SK-N-SH (cell line): ENCODE measurements at regions not wholly inside any gene's neighbourhood (a gene's known extent, or its start where the extent isn't known, plus 50 kb on each side); places are given as distances from the start of the nearest gene placed in this dataset.

Experiments used
- CTCF ChIA-PET: fragments of 300-600, 350-600 bp; formaldehyde crosslinking; extraction: SDS; loops from one replicate; lab custom pipeline; 2021; lab: Yijun Ruan, JAX
- POLR2A ChIA-PET: fragments of 350-600 bp; sonication (Branson Sonifier 250); formaldehyde crosslinking; extraction: SDS; loops from one replicate; lab custom pipeline; 2020; ENCODE audit warnings: antibody characterized with exemption, inconsistent platforms; lab: Yijun Ruan, JAX
- DNase-seq: peaks from one replicate; pipeline ENCODE4 v3.0.0; 2012
- H2AFZ ChIP-seq: fragments of 200-600 bp; sonication (generic); 2 replicates; pipeline ENCODE4 v1.8.1; 2016; ENCODE audit warnings: antibody characterized with exemption, mild to moderate bottlenecking, low read depth
- H3F3A ChIP-seq: fragments of 200-600 bp; sonication (generic); replicated peaks from 2 replicates; pipeline ENCODE3; 2016; ENCODE audit warnings: antibody characterized with exemption, mild to moderate bottlenecking; ENCODE audit not compliant: insufficient read depth
- H3K27ac ChIP-seq, 2 experiments: fragments of 200-500 bp in 1 of 2; fragments of 200-600 bp in 1 of 2; sonication (Bioruptor generic) in 1 of 2; sonication (generic), shearing (Covaris generic) in 1 of 2; 2 replicates each; pipeline versions ENCODE4 v1.5.1 to v1.6.1; 2014 to 2016; ENCODE audit warnings: low read depth in 2 of 2, inconsistent platforms in 1 of 2, low read length in 1 of 2, mild to moderate bottlenecking in 1 of 2, mixed read lengths in 1 of 2
- H3K27me3 ChIP-seq: fragments of 200-600 bp; sonication (generic), shearing (Covaris generic); 2 replicates; pipeline ENCODE4 v1.6.1; 2016; ENCODE audit warnings: mixed run types; ENCODE audit not compliant: insufficient read depth
- H3K36me3 ChIP-seq, 2 experiments: fragments of 200-500 bp in 1 of 2; fragments of 200-600 bp in 1 of 2; sonication (Bioruptor generic) in 1 of 2; sonication (generic) in 1 of 2; replicated peaks in 1 of 2; 2 replicates each; pipeline versions ENCODE3 to v1.5.1; 2014 to 2016; ENCODE audit warnings: low read length in 1 of 2, mild to moderate bottlenecking in 1 of 2; ENCODE audit not compliant: insufficient read depth in 2 of 2, control insufficient read depth in 1 of 2
- H3K4me1 ChIP-seq, 2 experiments: fragments of 200-500 bp in 1 of 2; fragments of 200-600 bp in 1 of 2; sonication (Bioruptor generic) in 1 of 2; sonication (generic), shearing (Covaris generic) in 1 of 2; 2 replicates each; pipeline versions ENCODE4 v1.5.1 to v1.6.1; 2014 to 2016; ENCODE audit warnings: low read depth in 1 of 2, low read length in 1 of 2, mixed run types in 1 of 2; ENCODE audit not compliant: insufficient read depth in 2 of 2, control insufficient read depth in 1 of 2
- H3K4me2 ChIP-seq: fragments of 200-600 bp; sonication (generic), shearing (Covaris generic); 2 replicates; pipeline ENCODE4 v1.6.1; 2017; ENCODE audit warnings: mixed run types
- H3K4me3 ChIP-seq, 2 experiments: fragments of 200-500 bp in 1 of 2; fragments of 200-600 bp in 1 of 2; sonication (Bioruptor generic) in 1 of 2; sonication (generic), shearing (Covaris generic) in 1 of 2; 2 replicates each; pipeline versions ENCODE4 v1.5.1 to v1.8.1; 2014 to 2016; ENCODE audit warnings: low read depth in 2 of 2, inconsistent platforms in 1 of 2, low read length in 1 of 2, mild to moderate bottlenecking in 1 of 2, mixed read lengths in 1 of 2, moderate library complexity in 1 of 2
- H3K79me2 ChIP-seq: fragments of 200-600 bp; sonication (generic); 2 replicates; pipeline ENCODE4 v1.8.1; 2017; ENCODE audit warnings: mild to moderate bottlenecking; ENCODE audit not compliant: insufficient read depth
- H3K9ac ChIP-seq: fragments of 200-600 bp; sonication (generic); 2 replicates; pipeline ENCODE4 v1.6.1; 2017; ENCODE audit warnings: mixed run types
- H3K9me2 ChIP-seq: fragments of 200-600 bp; sonication (generic); 2 replicates; pipeline ENCODE4 v1.6.1; 2017; ENCODE audit warnings: mixed run types
- H3K9me3 ChIP-seq: fragments of 200-600 bp; sonication (generic); 2 replicates; pipeline ENCODE4 v1.6.1; 2017; ENCODE audit warnings: mixed run types, mild to moderate bottlenecking, moderate library complexity
- H4K20me1 ChIP-seq: fragments of 200-600 bp; sonication (generic); 2 replicates; pipeline ENCODE4 v1.6.1; 2017; ENCODE audit warnings: mild to moderate bottlenecking, mixed run types; ENCODE audit not compliant: insufficient read depth
- CHD2 ChIP-seq: fragments of 150-350 bp; IDR thresholded peaks from 2 replicates; pipeline ENCODE4 v1.6.1; 2018; ENCODE audit warnings: low read length; ENCODE audit not compliant: partially characterized antibody
- EP300 ChIP-seq, 2 experiments: IDR thresholded peaks; 2 replicates each; pipeline versions ENCODE4 v1.4.0 to v1.6.1; 2012; ENCODE audit warnings: borderline replicate concordance in 1 of 2, low read depth in 1 of 2, low read length in 1 of 2
- EZH2phosphoT487 ChIP-seq: fragments of 200-600 bp; sonication (generic); IDR thresholded peaks from 2 replicates; pipeline ENCODE4 v1.6.1; 2017; ENCODE audit warnings: low read depth, mixed run types, mild to moderate bottlenecking, antibody characterized with exemption, moderate library complexity, borderline replicate concordance
- FOSL2 ChIP-seq: IDR thresholded peaks from 2 replicates; pipeline ENCODE4 v1.4.0; 2012; ENCODE audit warnings: low read depth, mild to moderate bottlenecking, moderate library complexity, borderline replicate concordance
- FOXM1 ChIP-seq: IDR thresholded peaks from 2 replicates; pipeline ENCODE4 v1.4.0; 2012; ENCODE audit warnings: low read depth, mild to moderate bottlenecking
- IRF3 ChIP-seq: fragments of 150-350 bp; IDR thresholded peaks from 2 replicates; pipeline ENCODE4 v1.6.1; 2016; ENCODE audit warnings: mild to moderate bottlenecking, low read depth, low read length
- MEF2A ChIP-seq: IDR thresholded peaks from 2 replicates; pipeline ENCODE4 v1.4.0; 2012; ENCODE audit warnings: low read depth, borderline replicate concordance
- MXI1 ChIP-seq: IDR thresholded peaks from 2 replicates; pipeline ENCODE4 v1.6.1; 2012; ENCODE audit warnings: mild to moderate bottlenecking, low read depth, low read length, improper control_type of control experiment
- NRF1 ChIP-seq: IDR thresholded peaks from 2 replicates; pipeline ENCODE4 v1.6.1; 2012; ENCODE audit warnings: low read depth, mild to moderate bottlenecking, low read length
- PBX3 ChIP-seq: IDR thresholded peaks from 2 replicates; pipeline ENCODE4; 2012
- POLR2AphosphoS5 ChIP-seq: IDR thresholded peaks from 2 replicates; pipeline ENCODE4 v1.6.1; 2012; ENCODE audit warnings: low read depth, low read length
- RCOR1 ChIP-seq: fragments of 150-350 bp; IDR thresholded peaks from 2 replicates; pipeline ENCODE4 v1.6.1; 2017; ENCODE audit warnings: antibody characterized with exemption, low read length
- SIN3A ChIP-seq: IDR thresholded peaks from 2 replicates; pipeline ENCODE4 v1.6.1; 2012; ENCODE audit warnings: low read depth, mild to moderate bottlenecking, low read length, moderate library complexity, borderline replicate concordance
- SMC3 ChIP-seq: IDR thresholded peaks from 2 replicates; pipeline ENCODE4 v1.6.1; 2012; ENCODE audit warnings: low read depth, low read length, improper control_type of control experiment
- TEAD4 ChIP-seq: IDR thresholded peaks from 2 replicates; pipeline ENCODE4 v1.4.0; 2012; ENCODE audit warnings: mild to moderate bottlenecking, borderline replicate concordance; ENCODE audit not compliant: insufficient read depth
- YY1 ChIP-seq: IDR thresholded peaks from 2 replicates; pipeline ENCODE4 v1.4.0; 2012; ENCODE audit warnings: low read depth, mild to moderate bottlenecking
- WGBS: methylation state at CpG from one replicate; pipeline ENCODE4 v1.1.6; 2017; ENCODE audit warnings: low lambda C conversion rate; 5-methylcytosine and 5-hydroxymethylcytosine counted together
- TF ChIP-seq, protein P1 (sequence below): fragments of 150-350 bp; IDR thresholded peaks from 2 replicates; pipeline ENCODE4 v1.6.1; 2017; ENCODE audit warnings: antibody characterized with exemption, low read length, low read depth, borderline replicate concordance
- TF ChIP-seq, protein P2 (sequence below): IDR thresholded peaks from 2 replicates; pipeline ENCODE4 v1.4.0; 2012; ENCODE audit warnings: low read depth, borderline replicate concordance

- 5% methylated on average over 1 of the region's 1 CpG for WGBS
- no peaks in the 10 kb centered on the region for H3K4me1 ChIP-seq
- no peak overlapping the region for H2AFZ ChIP-seq
- no peak overlapping the region for H3K4me3 ChIP-seq
- no peaks in the 10 kb centered on the region for H3K36me3 ChIP-seq
- no peak overlapping the region for H3K27ac ChIP-seq
- ChIA-PET CTCF (no interaction called here), POLR2A (no interaction called here)
- no peak overlapping the region for H3K4me2 ChIP-seq
- TF ChIP-seq, protein P1, sequence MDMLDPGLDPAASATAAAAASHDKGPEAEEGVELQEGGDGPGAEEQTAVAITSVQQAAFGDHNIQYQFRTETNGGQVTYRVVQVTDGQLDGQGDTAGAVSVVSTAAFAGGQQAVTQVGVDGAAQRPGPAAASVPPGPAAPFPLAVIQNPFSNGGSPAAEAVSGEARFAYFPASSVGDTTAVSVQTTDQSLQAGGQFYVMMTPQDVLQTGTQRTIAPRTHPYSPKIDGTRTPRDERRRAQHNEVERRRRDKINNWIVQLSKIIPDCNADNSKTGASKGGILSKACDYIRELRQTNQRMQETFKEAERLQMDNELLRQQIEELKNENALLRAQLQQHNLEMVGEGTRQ = no peak
- TF ChIP-seq CHD2 (no peak), MEF2A (no peak), TEAD4 (no peak), NRF1 (no peak), EZH2phosphoT487 (no peak), SMC3 (no peak), SIN3A (no peak), POLR2AphosphoS5 (no peak), FOXM1 (no peak), EP300 (IDR thresholded peaks at IDR 0.05; ENCODE audit: borderline replicate concordance in 1 of 2, low read depth in 1 of 2, low read length in 1 of 2) (no peak), RCOR1 (no peak), YY1 (no peak), FOSL2 (no peak), MXI1 (no peak), IRF3 (no peak), PBX3 (no peak)
- TF ChIP-seq, protein P2, sequence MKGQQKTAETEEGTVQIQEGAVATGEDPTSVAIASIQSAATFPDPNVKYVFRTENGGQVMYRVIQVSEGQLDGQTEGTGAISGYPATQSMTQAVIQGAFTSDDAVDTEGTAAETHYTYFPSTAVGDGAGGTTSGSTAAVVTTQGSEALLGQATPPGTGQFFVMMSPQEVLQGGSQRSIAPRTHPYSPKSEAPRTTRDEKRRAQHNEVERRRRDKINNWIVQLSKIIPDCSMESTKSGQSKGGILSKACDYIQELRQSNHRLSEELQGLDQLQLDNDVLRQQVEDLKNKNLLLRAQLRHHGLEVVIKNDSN = no peak
- H3K79me2 ChIP-seq = no peaks in the 10 kb centered on the region
- no peaks in the 10 kb centered on the region for H3K9me3 ChIP-seq
- H3F3A ChIP-seq = no peaks in the 10 kb centered on the region
- no peak overlapping the region for H3K9ac ChIP-seq
- no peaks in the 10 kb centered on the region for H3K27me3 ChIP-seq
- no peaks in the 10 kb centered on the region for H4K20me1 ChIP-seq
- DNase-seq = no peak
- no peaks in the 10 kb centered on the region for H3K9me2 ChIP-seq
These were observed 802.3 kb upstream of the PRR20A start for GRCh38 chr13:56338421-56338820.
